ENCODE measurements at regions not wholly inside any gene's neighbourhood (a gene's known extent, or its start where the extent isn't known, plus 50 kb on each side); places are given as distances from the start of the nearest gene placed in this dataset.

- Histone ChIP-seq H3K4me1 (ENCODE audit: control insufficient read depth, insufficient read depth, low read length) (peaks cover 14% of the 10 kb centered on the region; the same call in 1 of the 2 replicates), H3K27me3 (ENCODE audit: control insufficient read depth, insufficient read depth, low read length) (no peaks in the 10 kb centered on the region), H3K9ac (ENCODE audit: low read depth, low read length) (no peak overlapping the region), H3K36me3 (ENCODE audit: control insufficient read depth, insufficient read depth, low read length) (no peaks in the 10 kb centered on the region), H3K9me3 (ENCODE audit: control insufficient read depth, insufficient read depth, low read length) (no peaks in the 10 kb centered on the region), H3K4me3 (ENCODE audit: low read depth, low read length) (no peak overlapping the region), H3K27ac (ENCODE audit: low read depth, low read length) (no peak overlapping the region)
These were observed 56.9 kb upstream of the LHX1 start for GRCh38 chr17:36880268-36880905.

GRCh38 chr17:36881323-36881722 is 56.0 kb upstream of the LHX1 start:
- no peak overlapping the region for H3K4me3 ChIP-seq (ENCODE audit: low read depth, low read length)
- H3K27ac ChIP-seq (ENCODE audit: low read depth, low read length): no peak overlapping the region
- H3K4me1 ChIP-seq (ENCODE audit: control insufficient read depth, insufficient read depth, low read length): peaks cover 11% of the 10 kb centered on the region; the same call in 1 of the 2 replicates
- H3K36me3 ChIP-seq (ENCODE audit: control insufficient read depth, insufficient read depth, low read length): no peaks in the 10 kb centered on the region
- no peaks in the 10 kb centered on the region for H3K27me3 ChIP-seq (ENCODE audit: control insufficient read depth, insufficient read depth, low read length)
- no peaks in the 10 kb centered on the region for H3K9me3 ChIP-seq (ENCODE audit: control insufficient read depth, insufficient read depth, low read length)
- H3K9ac ChIP-seq (ENCODE audit: low read depth, low read length): no peak overlapping the region

- Histone ChIP-seq H3K4me3 (ENCODE audit: low read depth, low read length) (no peak overlapping the region; the same call in 1 of the 2 replicates), H3K27ac (ENCODE audit: low read depth, low read length) (no peak overlapping the region), H3K4me1 (ENCODE audit: control insufficient read depth, insufficient read depth, low read length) (peaks cover 11% of the 10 kb centered on the region; the same call in 1 of the 2 replicates), H3K36me3 (ENCODE audit: control insufficient read depth, insufficient read depth, low read length) (no peaks in the 10 kb centered on the region), H3K27me3 (ENCODE audit: control insufficient read depth, insufficient read depth, low read length) (no peaks in the 10 kb centered on the region), H3K9me3 (ENCODE audit: control insufficient read depth, insufficient read depth, low read length) (no peaks in the 10 kb centered on the region), H3K9ac (ENCODE audit: low read depth, low read length) (no peak overlapping the region)
These were observed 52.7 kb upstream of the LHX1 start for GRCh38 chr17:36884495-36885152.

GRCh38 chr17:36885153-36885735 is 52.0 kb upstream of the LHX1 start:
- no peaks in the 10 kb centered on the region for H3K9me3 ChIP-seq (ENCODE audit: control insufficient read depth, insufficient read depth, low read length)
- H3K9ac ChIP-seq (ENCODE audit: low read depth, low read length): no peak overlapping the region
- H3K4me3 ChIP-seq (ENCODE audit: low read depth, low read length): no peak overlapping the region
- no peaks in the 10 kb centered on the region for H3K27me3 ChIP-seq (ENCODE audit: control insufficient read depth, insufficient read depth, low read length)
- H3K4me1 ChIP-seq (ENCODE audit: control insufficient read depth, insufficient read depth, low read length): peaks cover 11% of the 10 kb centered on the region; the same call in 1 of the 2 replicates
- H3K36me3 ChIP-seq (ENCODE audit: control insufficient read depth, insufficient read depth, low read length): no peaks in the 10 kb centered on the region
- no peak overlapping the region for H3K27ac ChIP-seq (ENCODE audit: low read depth, low read length)

GRCh38 chr17:36885771-36886377 is 51.4 kb upstream of the LHX1 start:
- H3K9ac ChIP-seq (ENCODE audit: low read depth, low read length): no peak overlapping the region
- no peaks in the 10 kb centered on the region for H3K27me3 ChIP-seq (ENCODE audit: control insufficient read depth, insufficient read depth, low read length)
- H3K36me3 ChIP-seq (ENCODE audit: control insufficient read depth, insufficient read depth, low read length): no peaks in the 10 kb centered on the region
- peaks cover 15% of the 10 kb centered on the region; the same call in 1 of the 2 replicates for H3K4me1 ChIP-seq (ENCODE audit: control insufficient read depth, insufficient read depth, low read length)
- H3K4me3 ChIP-seq (ENCODE audit: low read depth, low read length): no peak overlapping the region
- H3K9me3 ChIP-seq (ENCODE audit: control insufficient read depth, insufficient read depth, low read length): no peaks in the 10 kb centered on the region
- no peak overlapping the region for H3K27ac ChIP-seq (ENCODE audit: low read depth, low read length)

All from HUES48 (cell line).